ENCODE measurements at regions not wholly inside any gene's neighbourhood (a gene's known extent, or its start where the extent isn't known, plus 50 kb on each side); places are given as distances from the start of the nearest gene placed in this dataset.

GRCh38 chr14:95463171-95463901 lies 53.1 kb downstream of the SYNE3 start:
- Histone ChIP-seq H3K4me3 (ENCODE audit: low read depth in 1 of 2, low read length in 1 of 2) (no peak overlapping the region), H3K36me3 (peaks cover 92% of the 10 kb centered on the region), H3K9me3 (no peaks in the 10 kb centered on the region), H3K27me3 (no peaks in the 10 kb centered on the region), H3K27ac (no peak overlapping the region), H3K4me1 (ENCODE audit: control insufficient read depth in 1 of 2, insufficient read depth in 1 of 2, low read depth in 1 of 2, low read length in 1 of 2) (no peaks in the 10 kb centered on the region)
- no peak for TF ChIP-seq CTCF (IDR thresholded peaks at IDR 0.05)

GRCh38 chr14:95462491-95462890 lies 54.0 kb downstream of the SYNE3 start:
- Histone ChIP-seq H3K27ac (no peak overlapping the region), H3K36me3 (peaks cover 90% of the 10 kb centered on the region), H3K4me1 (ENCODE audit: control insufficient read depth in 1 of 2, insufficient read depth in 1 of 2, low read depth in 1 of 2, low read length in 1 of 2) (no peaks in the 10 kb centered on the region), H3K9me3 (no peaks in the 10 kb centered on the region), H3K27me3 (no peaks in the 10 kb centered on the region), H3K4me3 (ENCODE audit: low read depth in 1 of 2, low read length in 1 of 2) (no peak overlapping the region)
- no peak for TF ChIP-seq CTCF (IDR thresholded peaks at IDR 0.05)

- Histone ChIP-seq H3K27me3 (no peaks in the 10 kb centered on the region), H3K9me3 (no peaks in the 10 kb centered on the region), H3K4me1 (ENCODE audit: control insufficient read depth in 1 of 2, insufficient read depth in 1 of 2, low read depth in 1 of 2, low read length in 1 of 2) (no peaks in the 10 kb centered on the region), H3K4me3 (ENCODE audit: low read depth in 1 of 2, low read length in 1 of 2) (no peak overlapping the region), H3K36me3 (peaks cover 87% of the 10 kb centered on the region), H3K27ac (no peak overlapping the region)
- TF ChIP-seq CTCF (IDR thresholded peaks at IDR 0.05): no peak
Measured at GRCh38 chr14:95460647-95461478, 55.6 kb downstream of the SYNE3 start.

- Histone ChIP-seq H3K36me3 (peaks cover 86% of the 10 kb centered on the region), H3K4me3 (ENCODE audit: low read depth in 1 of 2, low read length in 1 of 2) (no peak overlapping the region), H3K27me3 (no peaks in the 10 kb centered on the region), H3K27ac (no peak overlapping the region), H3K9me3 (peaks cover 4% of the 10 kb centered on the region), H3K4me1 (ENCODE audit: control insufficient read depth in 1 of 2, insufficient read depth in 1 of 2, low read depth in 1 of 2, low read length in 1 of 2) (no peaks in the 10 kb centered on the region)
- no peak for TF ChIP-seq CTCF (IDR thresholded peaks at IDR 0.05)
Measured at GRCh38 chr14:95458906-95459305, 57.5 kb downstream of the SYNE3 start.

- Histone ChIP-seq H3K36me3 (peaks cover 86% of the 10 kb centered on the region), H3K27ac (no peak overlapping the region), H3K27me3 (no peaks in the 10 kb centered on the region)
Measured at GRCh38 chr14:95458459-95458858, 58.0 kb downstream of the SYNE3 start.

More at GRCh38 chr14:95458459-95458858, 58.0 kb downstream of the SYNE3 start:
- Histone ChIP-seq H3K4me1 (ENCODE audit: control insufficient read depth in 1 of 2, insufficient read depth in 1 of 2, low read depth in 1 of 2, low read length in 1 of 2) (no peaks in the 10 kb centered on the region), H3K9me3 (peaks cover 4% of the 10 kb centered on the region), H3K4me3 (ENCODE audit: low read depth in 1 of 2, low read length in 1 of 2) (no peak overlapping the region)
- no peak for TF ChIP-seq CTCF (IDR thresholded peaks at IDR 0.05)

Data from neutrophil (primary cell).